Neural progenitor cell (in vitro differentiated cells): ENCODE measurements at regions not wholly inside any gene's neighbourhood (a gene's known extent, or its start where the extent isn't known, plus 50 kb on each side); places are given as distances from the start of the nearest gene placed in this dataset.

Experiments
- EZH2 ChIP-seq: fragments of 200-600 bp; sonication (generic); IDR thresholded peaks from 2 replicates; pipeline ENCODE4 v1.6.1; 2017; ENCODE audit warnings: antibody characterized with exemption, mild to moderate bottlenecking, moderate library complexity
- TF ChIP-seq, protein P1 (sequence below): fragments of 200-600 bp; sonication (generic); IDR thresholded peaks from 2 replicates; pipeline ENCODE4 v1.5.1; 2017; ENCODE audit warnings: antibody characterized with exemption, mild to moderate bottlenecking

DNA sequence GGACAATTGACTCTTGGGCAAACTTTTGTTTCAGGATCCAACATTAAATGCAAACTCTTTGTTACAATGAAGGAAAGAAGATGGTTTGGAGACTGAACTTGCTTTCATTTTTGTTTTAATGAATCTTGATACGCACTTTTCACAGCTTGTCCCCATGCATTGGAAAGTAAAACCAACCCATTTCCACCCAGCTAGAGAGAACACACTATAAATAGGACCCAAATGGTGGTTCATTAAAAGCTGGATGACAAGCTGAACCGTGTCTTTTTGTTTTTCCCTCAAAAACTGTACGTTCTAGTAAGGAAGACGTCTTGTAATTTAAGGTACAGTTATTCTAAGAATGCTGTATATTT is 95.3 kb upstream of the EGFL6 start:
- no peak for TF ChIP-seq EZH2
- TF ChIP-seq, protein P1, sequence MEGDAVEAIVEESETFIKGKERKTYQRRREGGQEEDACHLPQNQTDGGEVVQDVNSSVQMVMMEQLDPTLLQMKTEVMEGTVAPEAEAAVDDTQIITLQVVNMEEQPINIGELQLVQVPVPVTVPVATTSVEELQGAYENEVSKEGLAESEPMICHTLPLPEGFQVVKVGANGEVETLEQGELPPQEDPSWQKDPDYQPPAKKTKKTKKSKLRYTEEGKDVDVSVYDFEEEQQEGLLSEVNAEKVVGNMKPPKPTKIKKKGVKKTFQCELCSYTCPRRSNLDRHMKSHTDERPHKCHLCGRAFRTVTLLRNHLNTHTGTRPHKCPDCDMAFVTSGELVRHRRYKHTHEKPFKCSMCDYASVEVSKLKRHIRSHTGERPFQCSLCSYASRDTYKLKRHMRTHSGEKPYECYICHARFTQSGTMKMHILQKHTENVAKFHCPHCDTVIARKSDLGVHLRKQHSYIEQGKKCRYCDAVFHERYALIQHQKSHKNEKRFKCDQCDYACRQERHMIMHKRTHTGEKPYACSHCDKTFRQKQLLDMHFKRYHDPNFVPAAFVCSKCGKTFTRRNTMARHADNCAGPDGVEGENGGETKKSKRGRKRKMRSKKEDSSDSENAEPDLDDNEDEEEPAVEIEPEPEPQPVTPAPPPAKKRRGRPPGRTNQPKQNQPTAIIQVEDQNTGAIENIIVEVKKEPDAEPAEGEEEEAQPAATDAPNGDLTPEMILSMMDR: no peak
